D721Med (cell line): ENCODE measurements at regions not wholly inside any gene's neighbourhood (a gene's known extent, or its start where the extent isn't known, plus 50 kb on each side); places are given as distances from the start of the nearest gene placed in this dataset.
"Not testable (repeated sequence)": the region's sequence is repeated elsewhere in the genome, so short reads cannot be mapped to it uniquely, and the experiment has no call there.

Source experiments
- DNase-seq: peaks from one replicate; pipeline ENCODE4 v3.0.0; 2011; ENCODE audit warnings: low spot score; ENCODE audit not compliant: insufficient read length
- FAIRE-seq: peaks from 2 replicates; lab custom pipeline; 2011; peaks lifted over from hg19 to GRCh38; lab: Jason Lieb, UNC
- TF ChIP-seq, protein P1 (sequence below): IDR thresholded peaks from 2 replicates; pipeline ENCODE4 v1.5.1; 2012; ENCODE audit warnings: mild to moderate bottlenecking, control low read depth; ENCODE audit not compliant: insufficient read depth; ENCODE audit errors: missing control alignments

DNA sequence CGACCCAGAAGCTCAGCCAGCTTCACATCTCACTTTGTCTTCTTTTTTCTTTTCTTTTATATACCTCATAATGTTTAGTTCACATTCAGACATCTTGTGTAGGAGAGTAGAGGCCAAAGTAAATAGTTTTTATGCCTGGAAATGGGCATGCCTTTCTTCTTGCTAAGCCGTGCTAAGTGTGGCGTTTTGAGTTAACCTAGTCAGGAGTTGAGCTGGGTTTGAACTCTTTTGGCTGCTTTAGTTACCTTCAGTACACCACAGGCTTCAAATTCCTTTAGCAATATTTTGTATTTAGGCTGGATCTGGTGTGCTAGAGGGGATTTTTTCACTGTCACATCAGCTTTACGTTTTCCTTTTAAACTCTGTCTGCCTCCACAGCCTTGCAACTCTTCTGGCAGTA lies 300.8 kb downstream of the ZNF674 start:
- FAIRE-seq (no peak), DNase-seq (no peak)
- TF ChIP-seq, protein P1, sequence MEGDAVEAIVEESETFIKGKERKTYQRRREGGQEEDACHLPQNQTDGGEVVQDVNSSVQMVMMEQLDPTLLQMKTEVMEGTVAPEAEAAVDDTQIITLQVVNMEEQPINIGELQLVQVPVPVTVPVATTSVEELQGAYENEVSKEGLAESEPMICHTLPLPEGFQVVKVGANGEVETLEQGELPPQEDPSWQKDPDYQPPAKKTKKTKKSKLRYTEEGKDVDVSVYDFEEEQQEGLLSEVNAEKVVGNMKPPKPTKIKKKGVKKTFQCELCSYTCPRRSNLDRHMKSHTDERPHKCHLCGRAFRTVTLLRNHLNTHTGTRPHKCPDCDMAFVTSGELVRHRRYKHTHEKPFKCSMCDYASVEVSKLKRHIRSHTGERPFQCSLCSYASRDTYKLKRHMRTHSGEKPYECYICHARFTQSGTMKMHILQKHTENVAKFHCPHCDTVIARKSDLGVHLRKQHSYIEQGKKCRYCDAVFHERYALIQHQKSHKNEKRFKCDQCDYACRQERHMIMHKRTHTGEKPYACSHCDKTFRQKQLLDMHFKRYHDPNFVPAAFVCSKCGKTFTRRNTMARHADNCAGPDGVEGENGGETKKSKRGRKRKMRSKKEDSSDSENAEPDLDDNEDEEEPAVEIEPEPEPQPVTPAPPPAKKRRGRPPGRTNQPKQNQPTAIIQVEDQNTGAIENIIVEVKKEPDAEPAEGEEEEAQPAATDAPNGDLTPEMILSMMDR = no peak

DNA sequence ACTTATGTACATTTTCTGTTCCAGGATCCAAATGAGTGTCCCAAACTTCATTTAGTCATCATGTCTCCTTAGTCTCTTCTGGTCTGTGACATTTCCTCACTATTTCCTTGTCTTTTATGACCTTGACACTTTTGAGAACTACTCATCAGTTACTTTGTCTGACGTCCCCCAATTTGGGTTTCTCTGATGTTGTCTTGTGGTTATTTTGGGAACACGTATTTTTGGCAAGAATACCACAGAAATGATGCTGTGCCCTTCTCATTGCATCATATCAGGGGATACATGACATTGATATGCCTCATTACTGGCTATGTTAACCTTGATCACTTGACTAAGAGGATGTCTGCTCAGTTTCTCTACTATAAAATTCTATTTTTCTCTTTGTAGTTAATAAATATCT lies 308.8 kb downstream of the ZNF674 start:
- TF ChIP-seq, protein P1 = no peak
- DNase-seq = no peak
- FAIRE-seq = no peak

DNA sequence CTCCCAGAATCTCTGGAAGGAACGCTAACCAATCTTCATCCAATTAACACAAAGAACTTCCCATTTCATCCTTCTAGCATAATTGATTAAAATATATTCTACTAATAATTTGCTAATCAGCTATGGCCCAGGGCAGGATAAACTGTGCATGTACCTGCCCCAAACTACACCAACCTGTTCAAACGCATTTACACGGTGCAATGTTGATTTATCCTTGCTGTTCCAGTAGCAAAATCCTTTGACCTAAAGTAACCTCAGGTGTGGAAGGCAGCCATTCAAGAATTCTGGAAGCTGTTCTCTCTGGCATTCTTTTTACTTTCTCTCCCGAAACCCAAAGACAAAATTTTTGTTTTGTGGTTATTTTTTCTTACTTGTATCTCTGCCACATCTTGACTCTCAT lies 309.4 kb downstream of the ZNF674 start:
- FAIRE-seq (no peak), DNase-seq (no peak)
- TF ChIP-seq, protein P1 = no peak

DNA sequence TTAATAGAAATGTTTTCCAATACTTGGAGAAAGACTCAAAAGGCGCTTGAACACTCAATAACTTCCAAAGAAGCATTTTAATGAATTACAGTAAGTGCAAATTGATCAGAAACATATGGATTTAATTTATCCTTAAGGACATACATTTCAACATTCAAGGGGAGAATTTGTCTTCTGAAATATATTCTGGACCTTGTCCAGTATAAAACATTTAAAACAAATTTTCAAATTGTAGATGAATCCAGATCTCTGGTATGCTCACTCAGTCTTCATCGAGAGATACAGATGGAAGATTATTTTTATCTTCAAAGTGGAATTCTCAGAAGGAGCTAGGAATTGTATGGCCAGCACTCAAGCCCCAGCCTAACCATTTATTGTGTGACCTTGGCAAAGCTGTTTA lies 310.4 kb downstream of the ZNF674 start:
- TF ChIP-seq, protein P1 = no peak
- no peak for FAIRE-seq
- DNase-seq = no peak

DNA sequence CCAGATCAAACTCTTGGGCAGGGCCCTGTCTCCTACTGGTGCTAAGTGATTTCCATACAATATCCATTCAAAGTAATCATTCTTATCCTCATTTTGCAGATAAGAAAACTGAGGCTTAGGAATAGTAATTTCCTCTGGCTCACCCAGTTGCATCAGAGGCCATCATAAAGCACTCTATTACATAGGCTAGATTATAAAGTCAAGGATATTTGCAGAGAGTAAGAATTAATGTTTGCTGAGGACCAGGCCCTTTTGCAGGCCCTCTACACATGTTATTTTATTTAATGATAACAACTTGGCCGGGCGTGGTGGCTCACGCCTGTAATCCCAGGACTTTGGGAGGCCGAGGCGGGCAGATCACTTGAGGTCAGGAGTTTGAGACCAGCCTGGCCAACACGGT lies 316.8 kb downstream of the ZNF674 start:
- TF ChIP-seq, protein P1 = no peak
- no peak for FAIRE-seq
- no peak for DNase-seq

DNA sequence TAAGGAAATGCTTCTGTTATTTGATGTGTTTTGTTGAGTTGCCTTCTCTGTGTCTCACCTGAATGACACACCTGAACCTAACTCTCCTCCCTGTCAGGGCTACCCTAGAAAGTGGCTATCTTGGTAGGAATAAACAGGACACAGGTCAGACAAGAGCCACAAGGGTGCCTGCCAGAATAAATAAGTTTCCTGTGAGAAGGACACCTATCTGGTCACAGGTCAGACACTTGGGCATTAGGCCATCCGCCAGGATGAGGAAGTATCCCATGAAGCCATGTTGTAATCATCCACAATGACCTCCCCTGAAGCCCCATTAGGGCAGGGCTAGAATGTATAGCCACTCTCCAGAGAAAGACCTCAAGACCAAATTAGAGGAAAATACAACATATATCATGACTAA lies 318.8 kb downstream of the ZNF674 start:
- DNase-seq = no peak
- no peak for FAIRE-seq
- TF ChIP-seq, protein P1 = no peak

DNA sequence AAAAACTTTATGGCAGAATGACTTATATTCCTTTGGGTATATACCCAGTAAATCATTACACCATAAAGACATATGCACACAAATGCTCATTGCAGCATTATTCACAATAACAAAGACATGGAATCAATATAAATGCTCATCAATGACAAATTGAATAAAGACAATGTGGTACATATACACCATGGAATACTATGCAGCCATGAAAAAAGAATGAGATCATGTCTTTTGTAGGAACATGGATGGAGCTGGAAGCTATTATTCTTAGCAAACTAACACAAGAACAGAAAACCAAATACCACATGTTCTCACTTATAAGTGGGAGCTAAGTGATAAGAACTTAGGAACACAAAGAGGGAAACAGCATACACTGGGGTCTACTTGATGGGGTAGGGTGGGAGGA lies 321.7 kb downstream of the ZNF674 start:
- not testable (repeated sequence) for DNase-seq, FAIRE-seq

DNA sequence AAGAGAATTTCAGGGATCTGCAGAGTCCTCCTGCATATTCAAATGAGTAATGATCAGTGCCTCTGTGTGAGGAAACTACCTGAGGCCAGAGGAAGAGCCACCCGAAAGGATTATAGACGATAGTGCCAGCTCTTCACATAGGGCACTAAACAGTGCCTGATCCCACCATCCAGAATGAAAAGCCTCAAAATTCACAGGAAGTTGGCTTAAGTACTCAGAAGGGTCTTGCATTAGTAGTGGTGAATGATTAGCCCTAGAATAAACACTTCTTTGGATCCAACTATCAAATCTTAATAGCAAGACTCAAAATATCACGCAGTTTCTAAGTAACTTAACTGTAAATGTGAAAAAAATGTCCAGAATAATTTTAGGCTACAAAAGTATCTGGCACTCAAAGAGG lies 324.4 kb downstream of the ZNF674 start:
- FAIRE-seq = no peak
- TF ChIP-seq, protein P1 = no peak
- no peak for DNase-seq
